ENCODE measurements at regions not wholly inside any gene's neighbourhood (a gene's known extent, or its start where the extent isn't known, plus 50 kb on each side); places are given as distances from the start of the nearest gene placed in this dataset.

- no peaks in the 10 kb centered on the region for H3K4me1 ChIP-seq
- H3K9me3 ChIP-seq: no peaks in the 10 kb centered on the region
- H3K36me3 Mint-ChIP-seq (ENCODE audit: insufficient read depth, unreplicated experiment): no peaks in the 10 kb centered on the region
- H3K27me3 ChIP-seq (replicated peaks; ENCODE audit: control insufficient read depth, insufficient read depth, low read length): no peaks in the 10 kb centered on the region
- H3K36me3 ChIP-seq (ENCODE audit: control insufficient read depth, insufficient read depth, low read length): no peaks in the 10 kb centered on the region
- H3K27me3 Mint-ChIP-seq (ENCODE audit: insufficient read depth, unreplicated experiment): peaks cover under 1% of the 10 kb centered on the region
- no peak overlapping the region for H3K27ac Mint-ChIP-seq (ENCODE audit: unreplicated experiment)
- intact Hi-C loops (cut with micrococcal nuclease; ENCODE audit: unreplicated experiment): no loop called here
- DNase-seq: no peak
- no peak overlapping the region for H3K4me3 ChIP-seq (ENCODE audit: low read depth, low read length)
- no peaks in the 10 kb centered on the region for H3K9me3 Mint-ChIP-seq (ENCODE audit: unreplicated experiment)
- CTCF ChIA-PET: no interaction called here
- H3K4me3 Mint-ChIP-seq (ENCODE audit: unreplicated experiment): no peak overlapping the region
- POLR2A ChIA-PET: no interaction called here
- no peak for TF ChIP-seq CTCF (IDR thresholded peaks at IDR 0.05; ENCODE audit: insufficient read depth in 1 of 2, low read depth in 1 of 2, low read length in 1 of 2, severe bottlenecking in 1 of 2, unreplicated experiment in 1 of 2)
- no TSS peak for BruUV-seq (replicated peaks)
- H3K4me1 Mint-ChIP-seq (ENCODE audit: low read depth, unreplicated experiment): no peaks in the 10 kb centered on the region
Measured at GRCh38 chr5:4716781-4717180, 423.3 kb upstream of the ADAMTS16 start.

GRCh38 chr5:4717446-4717845, 422.7 kb upstream of the ADAMTS16 start:
- CTCF ChIA-PET: no interaction called here
- Mint-ChIP-seq H3K4me1 (ENCODE audit: low read depth, unreplicated experiment) (no peaks in the 10 kb centered on the region), H3K9me3 (ENCODE audit: unreplicated experiment) (no peaks in the 10 kb centered on the region), H3K27ac (ENCODE audit: unreplicated experiment) (no peak overlapping the region), H3K27me3 (ENCODE audit: insufficient read depth, unreplicated experiment) (no peaks in the 10 kb centered on the region), H3K4me3 (ENCODE audit: unreplicated experiment) (no peak overlapping the region), H3K36me3 (ENCODE audit: insufficient read depth, unreplicated experiment) (no peaks in the 10 kb centered on the region)
- H3K9me3 ChIP-seq: no peaks in the 10 kb centered on the region
- no peak for DNase-seq
- POLR2A ChIA-PET: no interaction called here
- no peaks in the 10 kb centered on the region for H3K4me1 ChIP-seq
- no peak overlapping the region for H3K4me3 ChIP-seq (ENCODE audit: low read depth, low read length)
- intact Hi-C loops (cut with micrococcal nuclease; ENCODE audit: unreplicated experiment): no loop called here
- no TSS peak for BruUV-seq (replicated peaks)
- H3K27me3 ChIP-seq (replicated peaks; ENCODE audit: control insufficient read depth, insufficient read depth, low read length): no peaks in the 10 kb centered on the region
- no peak for TF ChIP-seq CTCF (IDR thresholded peaks at IDR 0.05; ENCODE audit: insufficient read depth in 1 of 2, low read depth in 1 of 2, low read length in 1 of 2, severe bottlenecking in 1 of 2, unreplicated experiment in 1 of 2)
- H3K36me3 ChIP-seq (ENCODE audit: control insufficient read depth, insufficient read depth, low read length): no peaks in the 10 kb centered on the region

GRCh38 chr5:4720831-4721230, 419.3 kb upstream of the ADAMTS16 start:
- Mint-ChIP-seq H3K27ac (ENCODE audit: unreplicated experiment) (no peak overlapping the region), H3K4me1 (ENCODE audit: low read depth, unreplicated experiment) (no peaks in the 10 kb centered on the region), H3K27me3 (ENCODE audit: insufficient read depth, unreplicated experiment) (peaks cover 5% of the 10 kb centered on the region), H3K9me3 (ENCODE audit: unreplicated experiment) (no peaks in the 10 kb centered on the region), H3K36me3 (ENCODE audit: insufficient read depth, unreplicated experiment) (no peaks in the 10 kb centered on the region), H3K4me3 (ENCODE audit: unreplicated experiment) (no peak overlapping the region)
- Histone ChIP-seq H3K4me3 (ENCODE audit: low read depth, low read length) (no peak overlapping the region), H3K36me3 (ENCODE audit: control insufficient read depth, insufficient read depth, low read length) (no peaks in the 10 kb centered on the region), H3K27me3 (replicated peaks; ENCODE audit: control insufficient read depth, insufficient read depth, low read length) (no peaks in the 10 kb centered on the region), H3K4me1 (no peaks in the 10 kb centered on the region), H3K9me3 (no peaks in the 10 kb centered on the region)
- CTCF ChIA-PET: no interaction called here
- no peak for DNase-seq
- TF ChIP-seq CTCF (IDR thresholded peaks at IDR 0.05; ENCODE audit: insufficient read depth in 1 of 2, low read depth in 1 of 2, low read length in 1 of 2, severe bottlenecking in 1 of 2, unreplicated experiment in 1 of 2): no peak
- BruUV-seq (replicated peaks): no TSS peak
- POLR2A ChIA-PET: no interaction called here
- intact Hi-C loops (cut with micrococcal nuclease; ENCODE audit: unreplicated experiment): no loop called here

All from Caco-2 (cell line).